NCI-H1417 (cell line): ENCODE measurements at regions not wholly inside any gene's neighbourhood (a gene's known extent, or its start where the extent isn't known, plus 50 kb on each side); places are given as distances from the start of the nearest gene placed in this dataset.
A peak's percentile ranks its signal among the peaks of the same experiment; 100 is the strongest.

Experiments
- DNase-seq, 3 experiments: peaks; one replicate each; lab custom pipeline; 2025; lab: John Stamatoyannopoulos, UW

GRCh38 chr20:4070323-4071177, 55.2 kb upstream of the RNF24 start:
- DNase-seq, result peak in 1 of 3 experiments; percentile 20

DNA sequence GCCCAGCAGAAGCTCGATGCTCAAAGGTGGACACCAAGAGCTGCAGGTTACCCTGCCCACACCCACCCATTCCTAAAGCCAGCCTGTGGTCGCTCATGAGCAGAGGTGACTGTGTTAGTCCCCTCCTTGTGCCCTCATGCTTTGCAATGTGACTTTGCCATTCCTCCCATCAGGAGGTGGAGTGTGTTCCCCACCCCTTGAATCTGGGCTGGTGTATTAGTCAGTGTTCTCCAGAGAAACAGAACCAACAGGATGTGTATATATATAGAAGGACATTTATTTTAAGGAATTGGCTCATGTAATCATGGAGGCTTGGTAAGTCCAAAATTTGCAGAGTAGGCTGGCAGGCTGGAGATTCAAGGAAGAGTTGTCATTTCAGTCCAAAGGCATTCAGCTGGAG, 54.4 kb upstream of the RNF24 start:
- DNase-seq, result no peak

- DNase-seq, result no peak
Measured at GRCh38 chr20:4068708-4069107, 53.4 kb upstream of the RNF24 start.

GRCh38 chr20:4067600-4068261, 52.4 kb upstream of the RNF24 start:
- DNase-seq, result no peak

- DNase-seq, result no peak
Measured at GRCh38 chr20:4066551-4066950, 51.2 kb upstream of the RNF24 start.

DNA sequence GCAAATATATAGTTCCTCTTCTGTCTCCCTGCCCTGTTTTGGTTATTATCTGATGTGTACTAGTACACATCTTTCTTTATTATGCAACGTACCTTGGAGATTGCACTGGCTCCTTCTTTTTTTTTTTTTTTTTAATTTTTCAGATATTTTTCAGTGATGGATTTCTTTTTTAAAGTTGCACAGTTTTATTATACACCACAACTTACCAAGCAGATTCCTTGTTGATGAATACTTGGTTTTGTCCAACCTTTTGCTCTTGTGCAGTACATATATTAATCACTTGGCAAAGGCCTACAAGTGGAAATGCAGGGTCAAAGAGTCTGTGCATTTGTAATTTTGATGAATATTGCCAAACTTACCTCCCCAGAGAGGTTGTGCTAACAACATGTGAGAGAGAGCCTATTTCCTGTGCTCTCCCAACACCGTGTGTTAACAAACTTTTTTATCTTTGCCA, 50.1 kb upstream of the RNF24 start:
- no peak for DNase-seq
